Tibial nerve (tissue), 4 donors: ENCODE measurements at regions not wholly inside any gene's neighbourhood (a gene's known extent, or its start where the extent isn't known, plus 50 kb on each side); places are given as distances from the start of the nearest gene placed in this dataset.

Experiments
- DNase-seq, 2 donors: peaks; one replicate each; pipeline ENCODE4 v3.0.0-alpha.2; 2019; ENCODE audit warnings: low spot score in 2 of 2
- H3K27ac ChIP-seq, 4 donors: fragments of 200-600 bp; sonication (generic) in 3 of 4; one replicate each; pipeline ENCODE4 v1.5.1; 2017 to 2019; ENCODE audit warnings: mild to moderate bottlenecking in 1 of 4
- H3K27me3 ChIP-seq, 2 donors: fragments of 200-600 bp; sonication (generic) in 1 of 2; one replicate each; pipeline versions ENCODE4 v1.5.1 to v1.6.0; 2017 to 2019
- H3K36me3 ChIP-seq, 3 donors: fragments of 200-600 bp; sonication (generic); one replicate each; pipeline ENCODE4 v1.5.1; 2018 to 2019
- H3K4me1 ChIP-seq, 4 donors: fragments of 200-600 bp; sonication (generic) in 3 of 4; one replicate each; pipeline ENCODE4 v1.5.1; 2017 to 2019
- H3K4me3 ChIP-seq, 4 donors: fragments of 200-600 bp; sonication (generic) in 3 of 4; one replicate each; pipeline ENCODE4 v1.5.1; 2017 to 2019; ENCODE audit warnings: mild to moderate bottlenecking in 1 of 4, moderate library complexity in 1 of 4
- H3K9me3 ChIP-seq, 4 donors: fragments of 200-600 bp; sonication (generic) in 3 of 4; one replicate each; pipeline ENCODE4 v1.5.1; 2017 to 2019
- CTCF ChIP-seq, 5 experiments: fragments of 200-600 bp in 3 of 5; fragments of 450-650 bp in 2 of 5; sonication (generic) in 3 of 5; IDR thresholded peaks; one replicate each; pipeline ENCODE4 v1.5.1; 2016 to 2019; ENCODE audit warnings: antibody characterized with exemption in 5 of 5, mild to moderate bottlenecking in 3 of 5, moderate library complexity in 2 of 5
- EP300 ChIP-seq, 2 donors: sonication (generic); formaldehyde crosslinking; IDR thresholded peaks; one replicate each; pipeline ENCODE4 v1.6.1; 2017; ENCODE audit warnings: antibody characterized with exemption in 2 of 2, mild to moderate bottlenecking in 1 of 2
- POLR2A ChIP-seq, 2 donors: fragments of 450-650 bp; IDR thresholded peaks; one replicate each; pipeline ENCODE4 v1.6.1; 2017; ENCODE audit warnings: antibody characterized with exemption in 2 of 2, mild to moderate bottlenecking in 2 of 2, moderate library complexity in 2 of 2
- WGBS, 2 donors: methylation state at CpG; one replicate each; pipeline ENCODE4 v1.1.5; 2018; 5-methylcytosine and 5-hydroxymethylcytosine counted together

GRCh38 chr6:51394061-51394460, 575.4 kb downstream of the TFAP2B start:
- H3K27me3 ChIP-seq: no peaks in the 10 kb centered on the region
- H3K4me3 ChIP-seq: no peak overlapping the region
- no peaks in the 10 kb centered on the region for H3K36me3 ChIP-seq
- no peaks in the 10 kb centered on the region for H3K4me1 ChIP-seq
- no peak overlapping the region for H3K27ac ChIP-seq
- no peak for DNase-seq
- no peaks in the 10 kb centered on the region for H3K9me3 ChIP-seq
- TF ChIP-seq EP300 (IDR thresholded peaks at IDR 0.05) (no peak), POLR2A (IDR thresholded peaks at IDR 0.05) (no peak), CTCF (IDR thresholded peaks at IDR 0.05) (no peak)

GRCh38 chr6:51396583-51396982, 577.9 kb downstream of the TFAP2B start:
- Histone ChIP-seq H3K9me3 (no peaks in the 10 kb centered on the region), H3K27ac (no peak overlapping the region), H3K4me3 (no peak overlapping the region), H3K4me1 (no peaks in the 10 kb centered on the region), H3K36me3 (no peaks in the 10 kb centered on the region), H3K27me3 (no peaks in the 10 kb centered on the region)
- no peak for TF ChIP-seq CTCF (IDR thresholded peaks at IDR 0.05)
- TF ChIP-seq POLR2A (IDR thresholded peaks at IDR 0.05): no peak
- TF ChIP-seq EP300 (IDR thresholded peaks at IDR 0.05): no peak
- DNase-seq: no peak

- Histone ChIP-seq H3K27me3 (no peaks in the 10 kb centered on the region), H3K4me3 (no peak overlapping the region), H3K9me3 (no peaks in the 10 kb centered on the region), H3K27ac (no peak overlapping the region), H3K4me1 (no peaks in the 10 kb centered on the region), H3K36me3 (no peaks in the 10 kb centered on the region)
- no peak for DNase-seq
- WGBS, 2 donors: 32 to 35% methylated on average over 5 of the region's 5 CpGs
- TF ChIP-seq POLR2A (IDR thresholded peaks at IDR 0.05): no peak
These were observed 579.5 kb downstream of the TFAP2B start for GRCh38 chr6:51398064-51398705.

GRCh38 chr6:51398793-51399192, 580.1 kb downstream of the TFAP2B start:
- no peak for DNase-seq
- H3K27me3 ChIP-seq: no peaks in the 10 kb centered on the region
- no peaks in the 10 kb centered on the region for H3K36me3 ChIP-seq
- no peak overlapping the region for H3K27ac ChIP-seq
- 91% methylated on average over 5 of the region's 5 CpGs for WGBS, 2 donors
- no peaks in the 10 kb centered on the region for H3K9me3 ChIP-seq
- H3K4me1 ChIP-seq: no peaks in the 10 kb centered on the region
- H3K4me3 ChIP-seq: no peak overlapping the region
- TF ChIP-seq CTCF (IDR thresholded peaks at IDR 0.05) (no peak), POLR2A (IDR thresholded peaks at IDR 0.05) (no peak), EP300 (IDR thresholded peaks at IDR 0.05) (no peak)

GRCh38 chr6:51410453-51410852, 591.8 kb downstream of the TFAP2B start:
- no peak for DNase-seq
- Histone ChIP-seq H3K4me3 (no peak overlapping the region), H3K9me3 (no peaks in the 10 kb centered on the region), H3K4me1 (no peaks in the 10 kb centered on the region), H3K27ac (no peak overlapping the region), H3K36me3 (no peaks in the 10 kb centered on the region), H3K27me3 (no peaks in the 10 kb centered on the region)
- TF ChIP-seq CTCF (IDR thresholded peaks at IDR 0.05) (no peak), POLR2A (IDR thresholded peaks at IDR 0.05) (no peak), EP300 (IDR thresholded peaks at IDR 0.05) (no peak)
- WGBS, 2 donors: 87 to 93% methylated on average over 25 of the region's 25 CpGs
